ENCODE measurements at regions not wholly inside any gene's neighbourhood (a gene's known extent, or its start where the extent isn't known, plus 50 kb on each side); places are given as distances from the start of the nearest gene placed in this dataset.

- TF ChIP-seq, protein P1, sequence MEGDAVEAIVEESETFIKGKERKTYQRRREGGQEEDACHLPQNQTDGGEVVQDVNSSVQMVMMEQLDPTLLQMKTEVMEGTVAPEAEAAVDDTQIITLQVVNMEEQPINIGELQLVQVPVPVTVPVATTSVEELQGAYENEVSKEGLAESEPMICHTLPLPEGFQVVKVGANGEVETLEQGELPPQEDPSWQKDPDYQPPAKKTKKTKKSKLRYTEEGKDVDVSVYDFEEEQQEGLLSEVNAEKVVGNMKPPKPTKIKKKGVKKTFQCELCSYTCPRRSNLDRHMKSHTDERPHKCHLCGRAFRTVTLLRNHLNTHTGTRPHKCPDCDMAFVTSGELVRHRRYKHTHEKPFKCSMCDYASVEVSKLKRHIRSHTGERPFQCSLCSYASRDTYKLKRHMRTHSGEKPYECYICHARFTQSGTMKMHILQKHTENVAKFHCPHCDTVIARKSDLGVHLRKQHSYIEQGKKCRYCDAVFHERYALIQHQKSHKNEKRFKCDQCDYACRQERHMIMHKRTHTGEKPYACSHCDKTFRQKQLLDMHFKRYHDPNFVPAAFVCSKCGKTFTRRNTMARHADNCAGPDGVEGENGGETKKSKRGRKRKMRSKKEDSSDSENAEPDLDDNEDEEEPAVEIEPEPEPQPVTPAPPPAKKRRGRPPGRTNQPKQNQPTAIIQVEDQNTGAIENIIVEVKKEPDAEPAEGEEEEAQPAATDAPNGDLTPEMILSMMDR (IDR thresholded peaks at IDR 0.05; ENCODE audit: control extremely low read depth, extremely low read depth, low read depth, missing control alignments), result no peak
- ChIA-PET POLR2A (no interaction called here), CTCF (no interaction called here)
- no peak for DNase-seq (ENCODE audit: extremely low spot score)
Observed at GRCh38 chr4:124053872-124054538, 657.4 kb downstream of the SPRY1 start.

DNA sequence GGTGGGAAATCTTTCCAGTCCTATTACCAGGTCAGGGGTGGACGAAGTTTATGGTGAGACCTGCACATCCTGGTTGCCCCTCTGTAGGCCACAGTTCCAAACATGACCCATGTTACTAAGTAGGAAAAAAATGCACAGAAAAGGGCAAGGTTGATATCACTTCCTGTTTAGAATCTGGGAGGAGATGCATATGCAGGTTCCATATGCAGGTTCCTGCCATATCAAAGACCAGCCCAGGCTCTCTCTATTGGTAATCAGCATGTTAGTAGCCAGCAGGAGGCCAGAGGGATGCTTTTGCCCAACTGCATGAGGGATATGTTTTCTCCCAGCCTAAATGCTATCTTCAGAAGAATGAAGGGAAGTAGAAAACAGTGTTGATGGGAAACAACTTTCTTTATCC is 657.2 kb downstream of the ANKRD50 start:
- ChIA-PET CTCF (interaction anchor here (1.2 kb wide), 1 partner anchor 9 kb away, joined by 4 read pairs; no protein-coding TSS in a partner anchor), POLR2A (no interaction called here)
- TF ChIP-seq, protein P1 (IDR thresholded peaks at IDR 0.05; ENCODE audit: control extremely low read depth, extremely low read depth, low read depth, missing control alignments), result no peak
- no peak for DNase-seq (ENCODE audit: extremely low spot score)

DNA sequence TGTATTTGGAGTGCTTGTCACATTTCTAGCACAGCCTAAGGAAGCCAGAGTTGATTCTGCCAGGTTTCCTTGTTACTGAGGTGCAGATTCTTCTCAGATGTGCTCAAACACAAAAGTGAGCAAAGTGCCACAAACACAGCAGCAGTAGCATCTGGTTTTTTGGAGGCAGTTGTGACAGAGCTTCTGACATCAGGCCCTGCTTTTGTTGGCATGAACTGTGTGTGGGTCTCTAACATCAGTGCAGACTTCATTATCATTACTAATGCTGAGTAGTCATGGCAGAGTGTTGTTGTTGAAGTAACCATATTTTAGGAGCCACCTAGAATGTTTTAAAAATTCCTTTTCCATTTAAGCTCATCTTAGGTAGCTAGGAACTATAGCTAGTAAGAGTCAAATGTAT is 656.6 kb downstream of the ANKRD50 start:
- ChIA-PET POLR2A (no interaction called here), CTCF (interaction anchor here (1.2 kb wide), 1 partner anchor 9 kb away, joined by 4 read pairs; no protein-coding TSS in a partner anchor)
- TF ChIP-seq, protein P1 (IDR thresholded peaks at IDR 0.05; ENCODE audit: control extremely low read depth, extremely low read depth, low read depth, missing control alignments), result no peak
- DNase-seq (ENCODE audit: extremely low spot score), result no peak

- ChIA-PET POLR2A (no interaction called here), CTCF (no interaction called here)
- DNase-seq (ENCODE audit: extremely low spot score), result no peak
- TF ChIP-seq, protein P1 (IDR thresholded peaks at IDR 0.05; ENCODE audit: control extremely low read depth, extremely low read depth, low read depth, missing control alignments), result no peak
Observed at GRCh38 chr4:124060261-124060918, 652.1 kb downstream of the ANKRD50 start.

- ChIA-PET CTCF (interaction anchor here (0.8 kb wide), 1 partner anchor 13 kb away, joined by 3 read pairs; no protein-coding TSS in a partner anchor), POLR2A (no interaction called here)
- TF ChIP-seq, protein P1 (IDR thresholded peaks at IDR 0.05; ENCODE audit: control extremely low read depth, extremely low read depth, low read depth, missing control alignments), result no peak
- no peak for DNase-seq (ENCODE audit: extremely low spot score)
Observed at GRCh38 chr4:124061413-124061812, 651.1 kb downstream of the ANKRD50 start.

- CTCF ChIA-PET, result interaction anchor here (1.5 kb wide), 1 partner anchor 9 kb away, joined by 4 read pairs; no protein-coding TSS in a partner anchor
Observed at GRCh38 chr4:124065422-124065821, 647.1 kb downstream of the ANKRD50 start.

More at GRCh38 chr4:124065422-124065821, 647.1 kb downstream of the ANKRD50 start:
- DNase-seq (ENCODE audit: extremely low spot score), result no peak
- POLR2A ChIA-PET, result no interaction called here
- TF ChIP-seq, protein P1 (IDR thresholded peaks at IDR 0.05; ENCODE audit: control extremely low read depth, extremely low read depth, low read depth, missing control alignments), result no peak
